ENCODE measurements at regions not wholly inside any gene's neighbourhood (a gene's known extent, or its start where the extent isn't known, plus 50 kb on each side); places are given as distances from the start of the nearest gene placed in this dataset.

DNA sequence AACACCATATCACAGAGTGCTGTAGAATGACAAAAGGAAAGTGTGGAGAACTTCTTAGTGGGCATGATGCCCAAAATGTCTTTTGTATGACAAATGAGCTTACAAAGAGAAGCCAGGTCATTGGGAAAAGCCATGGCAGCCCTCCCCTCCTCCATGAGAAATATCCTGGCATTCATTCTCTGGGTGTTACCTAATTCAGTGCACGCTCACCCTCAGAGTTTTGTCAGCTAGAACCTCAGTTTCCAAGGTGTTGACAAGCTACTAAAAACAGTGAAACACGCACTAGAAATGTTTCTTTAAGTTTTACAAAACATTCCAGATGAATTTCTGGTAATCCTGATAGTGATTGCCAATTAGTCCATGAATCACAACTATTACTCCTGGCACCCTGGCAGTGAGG is 105.4 kb upstream of the FSHB start:
- TF ChIP-seq, protein P1, sequence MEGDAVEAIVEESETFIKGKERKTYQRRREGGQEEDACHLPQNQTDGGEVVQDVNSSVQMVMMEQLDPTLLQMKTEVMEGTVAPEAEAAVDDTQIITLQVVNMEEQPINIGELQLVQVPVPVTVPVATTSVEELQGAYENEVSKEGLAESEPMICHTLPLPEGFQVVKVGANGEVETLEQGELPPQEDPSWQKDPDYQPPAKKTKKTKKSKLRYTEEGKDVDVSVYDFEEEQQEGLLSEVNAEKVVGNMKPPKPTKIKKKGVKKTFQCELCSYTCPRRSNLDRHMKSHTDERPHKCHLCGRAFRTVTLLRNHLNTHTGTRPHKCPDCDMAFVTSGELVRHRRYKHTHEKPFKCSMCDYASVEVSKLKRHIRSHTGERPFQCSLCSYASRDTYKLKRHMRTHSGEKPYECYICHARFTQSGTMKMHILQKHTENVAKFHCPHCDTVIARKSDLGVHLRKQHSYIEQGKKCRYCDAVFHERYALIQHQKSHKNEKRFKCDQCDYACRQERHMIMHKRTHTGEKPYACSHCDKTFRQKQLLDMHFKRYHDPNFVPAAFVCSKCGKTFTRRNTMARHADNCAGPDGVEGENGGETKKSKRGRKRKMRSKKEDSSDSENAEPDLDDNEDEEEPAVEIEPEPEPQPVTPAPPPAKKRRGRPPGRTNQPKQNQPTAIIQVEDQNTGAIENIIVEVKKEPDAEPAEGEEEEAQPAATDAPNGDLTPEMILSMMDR (IDR thresholded peaks at IDR 0.05) = no peak
- no peak for TF ChIP-seq POLR2A (IDR thresholded peaks at IDR 0.05)

Data from body of pancreas (tissue), 4 donors.